Amniotic stem cell (primary cell): ENCODE measurements at regions not wholly inside any gene's neighbourhood (a gene's known extent, or its start where the extent isn't known, plus 50 kb on each side); places are given as distances from the start of the nearest gene placed in this dataset.
"Not testable (repeated sequence)": the region's sequence is repeated elsewhere in the genome, so short reads cannot be mapped to it uniquely, and the experiment has no call there.

Experiments used
- DNase-seq: peaks from one replicate; lab custom pipeline; 2025; lab: John Stamatoyannopoulos, UW

GRCh38 chr15:67945951-67946700 is 106.3 kb upstream of the RNU6-1 start:
- DNase-seq: peak; percentile 34

DNA sequence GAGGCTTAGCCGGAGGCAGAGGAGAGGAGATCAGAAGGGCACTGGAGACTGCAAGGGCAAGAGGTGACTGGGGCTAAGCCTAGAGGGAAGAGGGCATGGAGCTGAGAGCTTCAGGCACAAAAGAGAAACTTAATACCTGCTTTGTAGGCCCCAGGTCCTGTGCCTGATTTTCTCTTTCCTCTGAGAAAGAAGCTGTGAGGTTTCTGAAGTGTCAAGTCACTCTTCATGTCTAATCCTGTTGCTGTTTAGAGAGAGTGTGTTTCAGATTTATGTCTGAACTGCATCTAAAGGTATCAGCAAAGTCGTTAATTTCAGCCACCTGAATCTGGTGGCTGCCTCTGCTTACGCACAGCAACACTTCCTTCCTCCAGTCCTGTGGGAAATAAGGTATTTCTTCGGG is 106.9 kb upstream of the RNU6-1 start:
- DNase-seq: no peak

- no peak for DNase-seq
Measured at GRCh38 chr15:67947254-67948039, 106.7 kb upstream of the PIAS1 start.

- DNase-seq: no peak
Measured at GRCh38 chr15:67948215-67948614, 105.9 kb upstream of the PIAS1 start.

DNA sequence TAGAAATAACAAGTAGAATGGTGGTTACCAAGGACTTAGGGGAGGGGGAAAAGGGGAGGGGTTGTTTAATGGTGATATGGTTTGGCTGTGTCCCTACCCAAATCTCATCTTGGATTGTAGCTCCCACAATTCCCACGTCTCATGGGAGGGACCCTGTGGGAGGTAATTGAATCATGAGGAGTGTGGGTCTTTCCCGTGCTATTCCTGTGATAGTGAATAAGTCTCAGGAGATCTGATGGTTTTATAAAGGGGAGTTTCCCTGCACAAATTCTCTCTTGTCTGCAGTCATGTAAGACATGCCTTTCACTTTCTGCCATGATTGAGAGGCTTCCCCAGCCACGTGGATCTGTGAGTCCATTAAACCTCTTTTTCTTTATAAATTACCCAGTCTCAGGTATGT is 102.9 kb upstream of the PIAS1 start:
- not testable (repeated sequence) for DNase-seq

- no peak for DNase-seq
Measured at GRCh38 chr15:67953299-67953698, 100.8 kb upstream of the PIAS1 start.

DNA sequence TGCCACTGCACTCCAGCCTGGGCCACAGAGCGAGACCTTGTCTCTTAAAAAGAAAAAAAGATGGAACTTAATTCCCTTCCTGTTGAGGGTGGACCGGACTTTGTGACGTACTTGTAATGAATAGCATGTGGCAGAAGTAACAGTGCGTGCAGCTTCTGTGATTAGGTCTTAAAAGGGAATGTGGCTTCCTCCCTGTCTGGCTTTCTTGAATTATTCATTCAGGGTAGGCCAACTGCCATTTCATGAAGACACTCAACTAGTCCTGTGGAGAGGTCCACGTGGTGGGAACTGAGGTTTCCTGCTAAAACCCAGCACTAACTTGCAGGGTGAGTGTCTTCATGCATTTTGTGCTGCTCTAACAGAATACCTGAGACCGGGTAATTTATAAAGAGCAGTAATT is 98.9 kb upstream of the PIAS1 start:
- no peak for DNase-seq

DNA sequence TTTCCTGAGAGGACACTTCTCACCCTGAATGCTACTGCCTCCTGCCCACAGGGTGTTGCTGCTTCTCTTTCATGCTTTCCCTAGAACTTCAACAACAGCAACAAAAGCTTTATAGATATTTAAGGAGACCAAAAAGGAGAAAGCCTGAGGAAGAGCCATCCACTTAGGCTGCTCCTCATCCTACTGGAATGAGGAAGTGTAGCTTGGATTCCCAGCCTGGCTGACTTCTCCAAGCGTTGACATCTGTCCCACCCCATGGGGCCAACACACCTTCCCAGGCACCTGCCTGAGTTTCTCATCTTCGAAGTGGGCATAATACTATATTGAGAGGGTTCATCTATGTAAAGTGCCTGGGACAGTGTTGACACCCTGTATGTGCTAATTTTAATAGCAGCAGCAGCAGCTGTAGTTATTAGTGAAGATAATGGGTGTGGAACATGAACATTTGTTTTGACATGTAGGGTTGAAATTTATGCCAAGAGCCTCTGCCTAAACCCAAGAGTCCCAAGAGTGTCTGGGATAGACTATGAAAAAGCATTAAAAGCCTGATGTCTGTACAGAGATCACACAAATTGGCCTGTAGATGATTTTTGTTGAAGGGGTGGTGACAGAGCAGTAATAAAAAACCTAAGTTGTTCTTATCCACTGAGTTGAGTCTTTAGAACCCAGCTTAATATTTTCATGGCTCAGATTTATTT is 96.5 kb upstream of the PIAS1 start:
- no peak for DNase-seq

DNA sequence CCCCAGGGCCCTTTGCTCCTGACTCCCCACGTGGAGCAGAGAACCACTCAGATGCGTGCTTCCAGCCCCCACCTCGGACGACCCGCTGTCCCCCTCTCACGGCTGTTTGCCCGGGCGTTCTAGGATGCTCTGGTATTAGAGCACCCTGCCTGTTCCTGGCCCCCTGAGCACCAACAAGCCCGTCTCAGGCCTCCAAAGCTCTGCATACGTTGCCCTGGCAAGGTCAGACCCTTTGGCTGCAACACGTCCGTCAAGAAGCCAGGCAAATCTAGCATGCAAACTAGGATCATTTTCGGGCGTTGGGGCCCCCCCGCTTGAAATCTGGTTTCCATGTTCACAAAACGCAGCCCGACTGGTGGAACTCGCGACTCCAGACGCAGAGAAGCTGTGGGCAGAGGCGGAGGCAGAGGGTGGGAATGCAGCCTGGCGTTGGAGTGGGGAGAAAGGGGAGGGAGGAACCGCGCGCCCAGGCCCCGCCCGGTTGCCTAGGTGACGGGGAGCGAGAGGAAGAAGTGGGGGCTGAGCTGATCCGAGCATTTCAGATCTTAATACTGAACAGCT is 86.2 kb upstream of the PIAS1 start:
- DNase-seq: no peak

- no peak for DNase-seq
Measured at GRCh38 chr15:67968564-67968963, 85.6 kb upstream of the PIAS1 start.

DNA sequence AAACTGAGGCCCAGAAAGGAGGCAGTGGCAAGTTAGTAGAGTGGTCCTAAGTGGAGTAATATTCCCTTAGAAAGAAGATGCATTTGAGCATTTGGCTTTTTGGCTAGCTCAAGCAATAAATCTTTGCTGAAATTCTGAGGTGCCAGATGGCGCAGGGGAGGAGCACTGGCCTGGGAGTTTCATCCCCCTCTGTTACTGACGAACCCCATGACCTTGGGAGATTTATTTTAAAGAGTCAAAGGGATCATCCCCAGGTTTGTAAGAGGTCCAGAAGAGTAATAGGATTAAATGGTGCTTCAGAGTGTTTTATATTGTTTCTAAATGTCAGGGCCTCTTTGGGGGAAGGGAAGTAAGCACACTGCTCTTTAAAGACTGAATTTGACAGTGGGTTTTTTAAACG is 85.1 kb upstream of the PIAS1 start:
- DNase-seq: no peak

GRCh38 chr15:67969892-67970291 is 84.2 kb upstream of the PIAS1 start:
- no peak for DNase-seq

DNA sequence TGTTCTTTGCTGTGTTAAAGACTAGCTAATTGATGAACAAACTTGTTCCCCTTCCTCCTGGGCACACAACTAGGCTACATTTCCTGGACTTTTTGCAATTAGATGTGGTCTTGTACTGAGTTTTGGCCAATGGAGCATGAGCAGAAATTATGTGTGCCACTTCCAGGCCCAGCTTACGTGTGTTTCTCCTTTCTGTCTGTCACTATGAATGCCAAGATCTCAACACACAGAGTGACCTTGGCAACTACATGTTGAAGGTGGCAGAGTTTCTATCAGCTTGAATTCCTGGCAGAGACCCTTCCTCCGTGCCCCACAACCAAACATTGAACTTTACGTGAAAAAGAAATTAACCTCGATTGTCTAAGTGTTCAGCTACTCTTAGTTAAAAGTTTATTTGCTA is 81.7 kb upstream of the PIAS1 start:
- no peak for DNase-seq

DNA sequence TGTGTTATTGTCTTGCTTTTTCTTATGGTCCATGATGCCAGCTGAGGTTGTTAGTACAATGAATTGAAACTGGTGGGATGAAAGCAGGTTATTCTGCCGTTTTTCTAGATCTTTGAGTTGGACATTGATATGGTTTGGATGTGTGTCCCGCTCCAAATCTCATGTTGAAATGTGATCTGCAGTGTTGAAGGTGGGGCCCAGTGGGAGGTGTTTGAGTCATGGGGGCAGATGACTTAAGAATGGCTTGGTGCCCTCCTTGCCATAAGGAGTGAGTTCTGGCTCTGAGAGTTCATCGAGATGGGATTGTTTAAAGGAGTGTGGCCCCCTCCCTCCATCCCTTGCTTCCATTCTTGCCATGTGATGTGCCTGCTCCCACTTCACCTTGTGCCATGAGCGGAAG is 80.3 kb upstream of the PIAS1 start:
- DNase-seq: no peak

- no peak for DNase-seq
Measured at GRCh38 chr15:67976506-67977073, 77.5 kb upstream of the PIAS1 start.

DNA sequence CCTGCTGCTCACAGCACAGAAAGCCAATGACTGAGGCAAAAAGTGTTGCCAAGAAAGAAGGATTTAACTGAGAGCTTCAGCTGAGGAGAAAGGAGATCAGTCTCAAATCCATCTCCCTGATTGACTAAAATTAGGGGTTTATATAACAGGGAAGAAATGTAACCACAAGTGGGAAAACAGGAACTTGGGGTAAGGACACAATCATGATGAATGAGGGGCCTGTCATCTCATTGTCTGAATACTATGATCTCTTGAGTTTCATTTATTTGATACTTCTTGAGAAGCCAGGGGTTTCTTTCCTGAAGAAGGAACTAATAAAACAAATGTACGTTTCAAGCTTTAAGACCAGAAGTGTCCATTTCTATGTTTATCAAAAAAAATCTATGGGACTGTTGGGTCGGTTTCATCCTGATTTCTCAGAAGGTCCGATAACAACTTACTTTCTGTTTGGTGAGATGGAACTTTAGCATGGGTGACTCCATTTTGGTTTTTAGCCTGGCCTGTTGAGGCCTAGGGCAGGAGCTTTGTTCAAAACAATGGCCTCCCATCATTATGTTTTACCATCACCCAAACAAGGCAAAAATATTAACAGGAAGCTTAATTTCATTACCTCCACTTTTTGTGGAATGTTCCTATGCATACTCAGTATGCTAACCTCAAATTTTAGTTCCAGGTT is 76.6 kb upstream of the PIAS1 start:
- no peak for DNase-seq

DNA sequence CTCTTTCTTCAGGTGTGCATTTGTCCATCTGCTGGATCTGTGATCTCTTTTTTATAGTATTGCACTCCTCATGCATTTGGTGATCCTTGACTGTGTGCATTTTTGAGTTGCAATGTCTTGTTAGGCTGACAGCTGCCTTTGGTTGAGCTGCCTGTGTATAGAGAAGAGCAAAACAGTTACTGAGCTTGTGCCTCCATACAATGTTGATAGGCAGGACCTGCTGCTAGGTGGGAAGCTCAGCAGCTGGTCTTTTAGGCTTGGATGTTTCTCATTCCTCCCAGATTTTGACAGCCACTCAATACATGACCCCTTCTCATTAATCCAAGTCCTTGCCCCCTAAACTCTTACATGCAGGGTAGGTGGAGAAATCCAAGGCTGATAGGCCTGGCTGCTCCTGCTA is 74.8 kb upstream of the PIAS1 start:
- DNase-seq: no peak

DNA sequence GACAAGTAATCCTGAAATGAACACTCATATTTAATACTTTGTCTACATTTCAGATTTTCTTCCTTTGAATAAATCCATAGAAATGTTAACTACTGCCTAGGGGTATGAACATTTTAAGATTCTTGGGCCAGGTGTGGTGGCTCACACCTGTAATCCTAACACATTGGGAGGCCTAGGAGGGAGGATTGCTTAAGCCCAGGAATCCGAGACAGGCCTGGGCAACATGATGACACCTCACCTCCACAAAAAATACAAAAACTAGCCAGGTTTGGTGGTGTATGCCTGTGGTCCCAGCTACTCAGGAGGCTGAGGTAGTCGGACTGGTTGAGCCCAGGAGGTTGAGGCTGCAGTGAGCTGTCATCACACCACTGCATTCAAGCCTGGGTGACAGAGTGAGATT is 73.9 kb upstream of the PIAS1 start:
- DNase-seq: no peak

- DNase-seq: no peak
Measured at GRCh38 chr15:67980773-67981685, 73.1 kb upstream of the PIAS1 start.

DNA sequence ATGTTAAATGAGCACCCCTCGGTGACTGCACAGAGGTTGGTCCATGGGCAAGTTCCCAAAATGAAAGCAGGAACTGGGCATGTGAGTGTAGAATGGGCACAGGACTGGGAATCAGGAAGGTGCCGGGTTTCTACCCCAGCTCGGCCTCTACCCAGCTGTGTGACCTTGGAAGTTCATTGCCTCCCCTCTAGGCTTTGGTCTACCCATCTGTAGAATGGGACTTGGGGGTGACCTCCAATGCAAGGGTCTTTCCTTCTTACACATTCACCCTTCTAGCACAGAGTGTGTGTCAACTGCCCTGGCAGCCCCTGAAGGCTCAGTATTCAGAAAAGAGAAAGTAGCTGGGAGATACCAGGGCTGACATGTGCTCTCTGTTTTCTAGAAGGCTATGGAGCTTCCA is 72.3 kb upstream of the PIAS1 start:
- DNase-seq: no peak

- DNase-seq: no peak
Measured at GRCh38 chr15:67991706-67992105, 62.4 kb upstream of the PIAS1 start.
